Stimulated activated naive CD8-positive, alpha-beta T cell treated with anti-CD3 and anti-CD28 coated beads, Interleukin-15, Interleukin-2, amounts not matched to agents 100 ng/mL and 50 ng/mL, for 24 hours (primary cell): ENCODE measurements at regions not wholly inside any gene's neighbourhood (a gene's known extent, or its start where the extent isn't known, plus 50 kb on each side); places are given as distances from the start of the nearest gene placed in this dataset.

Experiments
- H3K27ac Mint-ChIP-seq: one replicate; pipeline ENCODE4 v1.8.0; 2021; ENCODE audit warnings: mild to moderate bottlenecking, mixed read lengths
- H3K27me3 Mint-ChIP-seq: one replicate; pipeline ENCODE4 v1.8.0; 2021; ENCODE audit warnings: mixed read lengths
- H3K36me3 Mint-ChIP-seq: one replicate; pipeline ENCODE4 v1.8.0; 2021; ENCODE audit warnings: low read depth, mixed read lengths
- H3K4me1 Mint-ChIP-seq: one replicate; pipeline ENCODE4 v1.8.0; 2021; ENCODE audit warnings: low read depth, mixed read lengths
- H3K4me3 Mint-ChIP-seq: one replicate; pipeline ENCODE4 v1.8.0; 2021; ENCODE audit warnings: mild to moderate bottlenecking, mixed read lengths
- H3K9me3 Mint-ChIP-seq: one replicate; pipeline ENCODE4 v1.8.0; 2021; ENCODE audit warnings: mixed read lengths

DNA sequence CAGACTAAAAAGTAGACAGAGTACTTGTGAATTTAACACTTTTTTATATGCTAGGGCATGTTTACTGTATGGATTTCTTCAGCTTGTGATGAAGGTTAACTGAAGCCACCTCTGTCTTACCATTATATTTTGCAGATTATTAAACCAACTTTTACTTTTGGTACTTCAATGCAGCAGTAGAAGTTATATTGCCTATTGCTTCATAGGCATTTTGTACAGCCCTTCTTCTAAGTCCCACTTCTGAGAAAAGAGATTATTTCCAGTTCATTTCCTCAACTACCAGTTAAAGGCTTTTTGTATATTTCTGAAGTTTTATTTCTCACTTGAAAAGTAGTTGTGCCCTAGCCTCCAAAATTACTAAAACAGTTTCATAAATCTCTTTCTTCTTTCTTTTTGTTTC, 151.7 kb upstream of the FOXN2 start:
- no peak overlapping the region for H3K4me3 Mint-ChIP-seq
- H3K9me3 Mint-ChIP-seq: peaks cover 21% of the 10 kb centered on the region
- H3K27ac Mint-ChIP-seq: no peak overlapping the region
- H3K36me3 Mint-ChIP-seq: peaks cover 3% of the 10 kb centered on the region
- no peaks in the 10 kb centered on the region for H3K4me1 Mint-ChIP-seq
- peaks cover 12% of the 10 kb centered on the region for H3K27me3 Mint-ChIP-seq

DNA sequence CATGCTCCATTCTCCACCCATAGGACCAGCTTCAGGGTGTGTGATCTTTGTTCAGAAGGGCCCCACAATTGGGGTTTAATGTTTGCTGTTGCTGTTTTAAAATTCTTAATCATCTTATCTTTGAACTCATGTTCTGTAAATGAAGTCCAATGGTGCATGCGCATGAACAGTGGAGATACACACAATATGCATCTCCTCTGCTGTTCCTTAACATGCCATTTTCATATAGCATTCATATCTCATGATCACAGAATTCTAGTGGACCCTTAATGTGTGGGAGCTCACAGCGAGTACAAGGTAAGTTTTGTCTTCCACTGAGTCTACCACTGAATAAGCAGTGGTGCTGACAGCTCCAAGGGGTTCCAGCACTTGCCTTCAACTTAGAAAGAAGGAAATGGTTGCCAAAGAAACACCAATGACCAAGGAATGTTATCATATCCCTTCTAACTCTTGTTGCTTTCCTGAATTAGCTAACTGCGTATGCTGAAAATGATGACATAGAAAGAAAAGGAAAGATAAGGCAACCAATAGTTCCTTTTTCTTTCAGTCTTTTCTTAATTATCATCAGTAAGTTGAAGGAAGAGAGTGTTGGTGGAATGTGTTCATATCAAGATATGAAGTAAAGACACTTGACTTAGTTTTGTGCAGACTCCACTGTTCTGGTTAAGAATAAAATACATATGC, 149.3 kb upstream of the FOXN2 start:
- Mint-ChIP-seq H3K4me3 (no peak overlapping the region), H3K27ac (no peak overlapping the region), H3K27me3 (no peaks in the 10 kb centered on the region), H3K9me3 (peaks cover 14% of the 10 kb centered on the region), H3K36me3 (peaks cover 3% of the 10 kb centered on the region), H3K4me1 (no peaks in the 10 kb centered on the region)

DNA sequence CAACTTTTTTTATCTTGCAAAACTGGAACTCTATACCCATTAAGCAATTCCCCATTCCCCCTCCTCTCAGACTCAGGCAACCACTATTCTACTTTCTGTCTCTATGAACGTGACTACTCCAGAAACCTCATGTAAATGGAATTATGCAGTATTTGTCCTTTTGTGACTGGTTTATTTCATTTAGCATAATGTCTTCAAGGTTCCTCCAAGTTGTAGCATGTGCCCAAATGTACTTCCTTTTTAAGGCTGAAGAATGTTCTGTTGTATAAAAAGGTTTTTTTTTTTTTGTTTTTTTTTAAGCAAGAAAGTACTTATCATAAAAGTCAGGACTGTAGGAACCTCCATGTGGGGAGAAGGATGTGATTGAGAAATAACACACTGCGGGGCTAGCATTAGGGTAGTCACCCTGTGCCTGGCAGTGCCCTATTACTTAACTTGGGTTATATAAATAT, 145.3 kb upstream of the FOXN2 start:
- Mint-ChIP-seq H3K4me1 (no peaks in the 10 kb centered on the region), H3K27ac (no peak overlapping the region), H3K27me3 (no peaks in the 10 kb centered on the region), H3K36me3 (peaks cover 3% of the 10 kb centered on the region), H3K9me3 (peaks cover 14% of the 10 kb centered on the region), H3K4me3 (no peak overlapping the region)

DNA sequence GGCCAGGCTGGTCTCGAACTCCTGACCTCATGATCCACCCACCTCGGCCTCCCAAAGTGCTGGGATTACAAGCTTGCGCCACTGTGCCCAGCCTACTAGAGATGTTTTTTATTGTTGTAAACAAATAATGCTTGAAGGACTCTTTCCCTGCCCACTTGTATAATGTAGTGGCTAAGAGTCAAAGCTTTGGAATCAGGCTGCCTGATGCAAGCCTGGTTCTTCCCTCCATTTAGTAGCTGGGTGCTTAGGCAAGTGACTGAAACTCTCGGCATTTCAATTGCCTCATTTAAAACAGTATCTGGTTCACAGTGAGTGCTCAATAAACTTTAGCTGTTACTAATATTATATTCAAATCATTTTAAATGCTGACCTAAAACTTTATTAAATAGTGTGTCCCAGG, 144.2 kb upstream of the FOXN2 start:
- H3K4me1 Mint-ChIP-seq: no peaks in the 10 kb centered on the region
- H3K9me3 Mint-ChIP-seq: peaks cover 15% of the 10 kb centered on the region
- H3K36me3 Mint-ChIP-seq: peaks cover 3% of the 10 kb centered on the region
- H3K27me3 Mint-ChIP-seq: no peaks in the 10 kb centered on the region
- H3K4me3 Mint-ChIP-seq: no peak overlapping the region
- no peak overlapping the region for H3K27ac Mint-ChIP-seq

DNA sequence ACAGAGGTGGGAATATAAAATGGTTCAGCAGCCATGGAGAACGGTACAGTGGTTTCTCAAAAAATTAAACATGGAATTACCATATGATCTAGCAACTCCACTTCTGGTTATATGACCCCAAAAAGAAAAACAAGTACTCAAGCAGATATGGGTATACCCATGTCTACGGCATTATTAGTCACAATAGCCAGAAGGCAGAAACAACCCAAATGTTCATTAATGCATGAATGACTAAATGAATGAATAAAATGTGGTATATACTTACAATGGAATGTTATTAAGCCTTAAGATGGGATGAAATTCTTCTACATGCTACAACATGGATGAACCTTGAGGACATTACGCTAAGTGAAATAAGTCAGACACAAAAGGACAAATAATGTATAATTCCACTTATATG, 141.3 kb upstream of the FOXN2 start:
- Mint-ChIP-seq H3K4me3 (no peak overlapping the region), H3K36me3 (no peaks in the 10 kb centered on the region), H3K27me3 (no peaks in the 10 kb centered on the region), H3K4me1 (no peaks in the 10 kb centered on the region), H3K27ac (no peak overlapping the region), H3K9me3 (peaks cover 3% of the 10 kb centered on the region)

DNA sequence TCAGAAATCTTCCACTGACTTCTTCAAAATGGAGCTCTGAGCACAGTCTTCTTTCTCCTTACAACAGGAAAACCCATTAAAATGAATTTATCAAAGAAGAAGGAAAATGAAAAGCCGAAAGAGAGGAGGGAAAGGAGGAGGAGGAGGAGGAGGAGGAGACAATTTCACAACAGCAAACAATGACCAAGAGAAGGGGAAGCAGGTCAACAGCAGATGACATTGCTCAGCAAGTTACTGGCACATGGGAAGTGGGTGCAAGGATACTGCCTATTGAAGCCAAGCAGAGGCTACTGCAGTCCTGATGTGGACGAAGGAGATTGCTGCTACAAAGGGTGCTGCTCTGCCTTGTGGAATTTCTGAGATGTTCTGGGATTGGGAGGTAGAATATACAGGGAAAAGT, 140.0 kb upstream of the FOXN2 start:
- no peaks in the 10 kb centered on the region for H3K36me3 Mint-ChIP-seq
- no peaks in the 10 kb centered on the region for H3K4me1 Mint-ChIP-seq
- no peak overlapping the region for H3K27ac Mint-ChIP-seq
- H3K27me3 Mint-ChIP-seq: no peaks in the 10 kb centered on the region
- H3K9me3 Mint-ChIP-seq: peaks cover 3% of the 10 kb centered on the region
- no peak overlapping the region for H3K4me3 Mint-ChIP-seq

DNA sequence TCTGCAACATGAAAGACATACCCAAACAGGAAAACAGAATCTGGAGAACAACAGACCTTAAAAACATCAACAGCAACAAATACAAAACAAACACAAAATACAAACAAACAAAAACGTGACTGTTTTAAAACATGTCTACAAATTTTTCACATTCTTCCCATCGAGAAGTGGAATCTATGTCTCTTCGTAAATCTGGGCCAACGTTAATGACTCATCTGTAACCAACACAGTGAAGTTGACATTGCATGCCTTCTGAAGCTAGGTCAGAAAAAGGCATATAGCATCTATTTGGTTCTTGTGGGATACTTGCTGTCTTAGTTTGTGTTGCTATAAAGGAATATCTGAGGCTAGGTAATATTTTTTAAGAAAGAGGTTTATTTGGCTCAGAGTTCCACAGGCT, 139.2 kb upstream of the FOXN2 start:
- Mint-ChIP-seq H3K4me3 (no peak overlapping the region), H3K4me1 (no peaks in the 10 kb centered on the region), H3K36me3 (no peaks in the 10 kb centered on the region), H3K9me3 (peaks cover 3% of the 10 kb centered on the region), H3K27ac (no peak overlapping the region), H3K27me3 (no peaks in the 10 kb centered on the region)

DNA sequence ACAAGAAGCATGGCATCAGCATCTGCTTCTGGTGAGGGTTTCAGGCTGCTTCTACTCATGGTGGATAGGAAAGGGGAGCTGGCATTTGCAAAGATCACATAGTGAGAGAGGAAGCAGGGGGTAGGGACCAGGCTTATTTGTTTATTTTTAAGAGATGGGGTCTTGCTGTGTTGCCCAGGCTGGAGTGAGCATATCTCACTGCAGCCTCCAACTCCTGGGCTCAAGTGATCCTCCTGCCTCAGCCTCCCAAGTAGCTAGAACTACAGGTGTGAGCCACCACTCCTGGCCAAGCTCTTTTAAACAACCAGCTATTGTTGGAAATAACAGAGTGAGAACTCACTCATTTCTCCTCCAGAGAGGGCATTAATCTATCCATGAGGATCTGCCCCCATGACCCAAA, 138.8 kb upstream of the FOXN2 start:
- Mint-ChIP-seq H3K9me3 (peaks cover 3% of the 10 kb centered on the region), H3K4me1 (no peaks in the 10 kb centered on the region), H3K4me3 (no peak overlapping the region), H3K36me3 (no peaks in the 10 kb centered on the region), H3K27me3 (no peaks in the 10 kb centered on the region), H3K27ac (no peak overlapping the region)

DNA sequence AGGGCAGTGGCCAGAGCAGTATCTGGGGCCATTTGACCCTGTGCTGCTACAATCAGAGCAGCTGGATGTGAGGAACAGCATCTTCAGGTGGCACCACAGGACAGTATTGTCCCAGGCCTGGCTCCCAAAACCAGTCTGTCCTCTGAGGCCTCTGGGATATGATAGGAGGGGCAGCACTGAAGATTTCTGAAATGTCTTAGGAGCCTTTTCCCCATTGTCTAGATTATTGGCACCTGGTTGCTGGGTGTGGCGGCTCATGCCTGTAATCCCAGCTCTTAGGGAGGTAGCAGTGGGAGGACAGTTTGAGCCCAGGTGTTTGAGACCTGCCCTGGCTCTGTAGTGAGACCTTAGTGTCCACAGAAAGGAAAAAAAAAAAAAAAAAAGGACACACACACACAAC, 137.6 kb upstream of the FOXN2 start:
- H3K27me3 Mint-ChIP-seq: no peaks in the 10 kb centered on the region
- H3K27ac Mint-ChIP-seq: no peak overlapping the region
- no peak overlapping the region for H3K4me3 Mint-ChIP-seq
- no peaks in the 10 kb centered on the region for H3K4me1 Mint-ChIP-seq
- H3K9me3 Mint-ChIP-seq: peaks cover 3% of the 10 kb centered on the region
- no peaks in the 10 kb centered on the region for H3K36me3 Mint-ChIP-seq

DNA sequence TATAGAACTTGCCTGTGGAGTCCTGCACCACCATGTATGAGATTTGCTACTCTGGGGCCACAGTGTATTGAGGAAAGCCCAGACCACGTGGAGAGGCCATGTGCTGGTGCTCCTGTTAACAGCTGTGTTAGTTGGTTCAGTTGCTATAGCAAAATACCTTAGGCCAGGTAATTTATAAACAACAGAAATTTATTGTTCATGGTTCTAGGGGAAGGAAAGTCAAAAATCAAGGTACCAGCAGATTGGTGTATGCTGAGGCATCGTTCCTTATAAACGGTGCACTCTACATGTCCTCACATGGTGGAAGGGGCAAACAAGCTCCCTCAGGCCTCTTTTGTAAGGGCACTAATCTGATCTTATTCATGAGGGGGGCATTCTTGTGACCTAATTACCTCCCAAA, 135.9 kb upstream of the FOXN2 start:
- Mint-ChIP-seq H3K27me3 (no peaks in the 10 kb centered on the region), H3K4me1 (no peaks in the 10 kb centered on the region), H3K9me3 (peaks cover 3% of the 10 kb centered on the region), H3K27ac (no peak overlapping the region), H3K4me3 (no peak overlapping the region), H3K36me3 (no peaks in the 10 kb centered on the region)

DNA sequence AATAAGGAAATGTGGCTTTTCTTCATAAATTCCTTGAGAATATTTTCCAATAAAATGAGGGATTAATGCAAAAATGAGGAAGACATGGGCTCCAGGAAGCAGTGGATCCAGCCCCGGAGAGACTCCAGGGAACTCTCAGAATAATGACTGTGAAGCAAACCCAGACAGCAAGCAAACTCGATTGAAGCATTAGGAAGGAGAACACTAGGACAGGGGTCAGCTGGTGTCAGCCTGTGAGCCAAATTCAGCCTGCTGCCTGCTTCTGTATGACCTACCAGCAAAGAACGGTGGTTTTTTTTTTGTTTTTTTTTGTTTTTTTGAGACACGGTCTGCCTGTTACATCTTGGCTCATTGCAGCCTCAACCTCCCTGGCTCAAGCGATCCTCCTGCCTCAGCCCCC, 133.9 kb upstream of the FOXN2 start:
- no peaks in the 10 kb centered on the region for H3K27me3 Mint-ChIP-seq
- H3K36me3 Mint-ChIP-seq: no peaks in the 10 kb centered on the region
- H3K9me3 Mint-ChIP-seq: no peaks in the 10 kb centered on the region
- no peak overlapping the region for H3K4me3 Mint-ChIP-seq
- no peak overlapping the region for H3K27ac Mint-ChIP-seq
- H3K4me1 Mint-ChIP-seq: no peaks in the 10 kb centered on the region

DNA sequence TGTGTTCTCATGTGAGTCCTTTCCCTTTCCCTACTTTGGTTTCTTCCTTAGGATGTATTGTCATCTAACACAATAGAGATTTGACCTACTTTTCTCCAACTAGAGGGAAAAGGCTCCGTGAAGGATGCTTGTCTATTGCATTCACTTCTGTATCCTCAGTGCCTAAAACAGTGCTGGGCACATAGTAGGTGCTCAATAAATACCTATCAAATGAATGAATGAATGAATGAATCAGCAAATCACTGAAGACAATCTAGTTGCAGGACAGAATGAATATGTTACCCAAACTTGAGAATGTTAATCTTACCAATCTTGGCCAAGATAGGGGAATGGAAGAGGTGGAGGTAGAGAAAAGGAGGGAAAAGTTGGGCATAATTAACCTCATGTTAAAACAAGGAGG, 131.2 kb upstream of the FOXN2 start:
- no peaks in the 10 kb centered on the region for H3K9me3 Mint-ChIP-seq
- no peak overlapping the region for H3K4me3 Mint-ChIP-seq

DNA sequence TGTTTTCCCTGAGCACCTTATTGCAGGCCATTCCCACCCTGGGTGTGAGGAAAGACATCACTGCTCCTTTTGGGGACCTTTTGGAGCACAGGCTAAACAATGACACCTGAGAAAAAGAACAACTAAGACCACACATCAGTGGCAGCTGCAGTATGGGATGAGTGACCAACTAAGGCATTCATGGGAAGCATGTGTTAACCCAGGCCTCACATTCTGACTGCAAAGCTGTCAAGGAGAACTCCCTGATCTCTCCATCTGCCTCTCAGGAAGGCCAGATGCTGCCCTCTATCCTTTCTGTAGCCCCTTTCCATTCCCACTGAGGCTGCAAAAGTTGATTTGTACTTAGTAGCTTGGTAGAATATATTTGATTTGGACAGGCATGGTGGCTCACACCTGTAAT, 130.5 kb upstream of the FOXN2 start:
- no peaks in the 10 kb centered on the region for H3K9me3 Mint-ChIP-seq
- H3K27me3 Mint-ChIP-seq: no peaks in the 10 kb centered on the region
- H3K27ac Mint-ChIP-seq: no peak overlapping the region

More for the DNA sequence above, 131.2 kb upstream of the FOXN2 start:
- Mint-ChIP-seq H3K4me1 (no peaks in the 10 kb centered on the region), H3K27ac (no peak overlapping the region), H3K27me3 (no peaks in the 10 kb centered on the region), H3K36me3 (no peaks in the 10 kb centered on the region)

DNA sequence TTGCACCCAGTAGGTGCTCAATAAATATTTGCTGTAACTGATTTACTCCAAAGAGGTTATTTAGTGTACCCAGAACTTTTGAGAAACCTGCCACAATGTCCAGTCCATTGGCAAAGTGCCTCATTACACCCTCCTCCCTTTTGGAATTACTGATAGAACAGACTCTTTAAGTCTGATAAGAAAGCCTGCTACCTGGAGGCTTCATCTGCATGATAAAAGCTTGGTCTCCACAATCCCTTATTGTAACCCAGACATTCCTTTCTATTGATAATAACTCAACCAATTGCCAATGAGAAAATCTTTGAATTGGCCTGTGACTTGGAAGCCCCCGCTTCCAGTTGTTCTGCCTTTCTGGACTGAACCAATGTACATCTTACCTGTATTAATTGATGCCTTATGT, 127.0 kb upstream of the FOXN2 start:
- no peak overlapping the region for H3K27ac Mint-ChIP-seq
- H3K27me3 Mint-ChIP-seq: no peaks in the 10 kb centered on the region
- no peaks in the 10 kb centered on the region for H3K36me3 Mint-ChIP-seq
- H3K4me1 Mint-ChIP-seq: peaks cover 6% of the 10 kb centered on the region
- H3K4me3 Mint-ChIP-seq: no peak overlapping the region
- no peaks in the 10 kb centered on the region for H3K9me3 Mint-ChIP-seq

More for the DNA sequence above, 130.5 kb upstream of the FOXN2 start:
- no peaks in the 10 kb centered on the region for H3K4me1 Mint-ChIP-seq
- no peaks in the 10 kb centered on the region for H3K36me3 Mint-ChIP-seq
- H3K4me3 Mint-ChIP-seq: no peak overlapping the region

DNA sequence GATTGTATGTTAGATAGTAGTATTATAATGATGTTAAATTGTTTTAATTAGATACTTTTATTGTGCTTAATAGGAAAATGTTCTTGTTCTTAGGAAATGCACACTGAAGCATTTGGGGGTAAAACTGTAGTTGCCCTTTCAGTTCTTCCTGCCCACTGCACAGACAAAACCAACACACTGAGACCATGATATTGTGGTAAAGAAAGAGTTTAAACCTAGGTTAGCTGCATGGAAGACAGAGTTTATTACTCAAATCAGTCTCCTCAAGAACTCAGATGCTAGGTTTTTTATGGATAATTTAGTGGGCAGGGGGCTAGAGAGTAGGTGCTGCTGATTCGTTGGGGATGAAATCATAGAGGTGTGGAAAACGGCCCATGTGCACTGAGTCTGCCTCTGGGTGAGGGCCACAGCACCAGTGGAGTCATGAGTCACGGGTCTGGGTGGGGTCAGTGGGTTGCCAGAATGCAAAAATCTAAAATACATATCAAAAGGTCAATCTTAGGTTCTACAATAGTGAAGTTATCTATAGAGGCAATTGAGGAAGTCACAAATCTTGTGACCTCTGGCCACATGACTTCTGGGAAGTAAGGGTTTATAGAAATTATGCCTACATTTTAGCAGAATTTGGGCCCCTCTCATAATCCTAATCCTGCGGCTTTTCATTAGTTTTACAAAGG, 124.8 kb upstream of the FOXN2 start:
- Mint-ChIP-seq H3K4me3 (no peak overlapping the region), H3K4me1 (peaks cover 6% of the 10 kb centered on the region), H3K36me3 (no peaks in the 10 kb centered on the region), H3K27ac (no peak overlapping the region), H3K27me3 (no peaks in the 10 kb centered on the region), H3K9me3 (no peaks in the 10 kb centered on the region)

DNA sequence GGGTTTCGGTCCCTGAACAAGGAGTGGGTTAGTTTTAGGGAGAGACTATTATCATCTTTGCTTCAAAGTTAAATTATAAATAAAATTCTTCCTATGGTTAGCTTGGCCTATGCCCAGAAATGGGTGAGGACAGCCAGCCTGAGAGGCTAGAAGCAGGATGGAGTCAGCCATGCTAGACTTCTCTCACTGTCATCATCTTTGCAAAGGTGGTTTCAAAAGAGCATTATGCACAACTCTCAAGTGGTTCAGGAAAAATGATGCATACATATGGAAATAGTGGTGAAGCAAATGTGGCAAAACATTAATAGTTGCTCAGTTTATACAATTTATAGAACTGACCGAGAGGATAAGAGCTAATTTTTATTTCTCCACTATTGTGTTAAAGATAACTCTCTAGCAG, 124.3 kb upstream of the FOXN2 start:
- no peak overlapping the region for H3K4me3 Mint-ChIP-seq
- H3K4me1 Mint-ChIP-seq: peaks cover 6% of the 10 kb centered on the region
- no peaks in the 10 kb centered on the region for H3K27me3 Mint-ChIP-seq
- H3K9me3 Mint-ChIP-seq: no peaks in the 10 kb centered on the region
- H3K27ac Mint-ChIP-seq: no peak overlapping the region
- H3K36me3 Mint-ChIP-seq: no peaks in the 10 kb centered on the region
